Astrocyte (in vitro differentiated cells and primary cell): ENCODE measurements at regions not wholly inside any gene's neighbourhood (a gene's known extent, or its start where the extent isn't known, plus 50 kb on each side); places are given as distances from the start of the nearest gene placed in this dataset.

Source experiments
- DNase-seq: peaks from one replicate; pipeline ENCODE4 v3.0.0-alpha.2; 2010; ENCODE audit warnings: low read depth
- FAIRE-seq: peaks from 2 replicates; lab custom pipeline; 2011; peaks lifted over from hg19 to GRCh38; lab: Jason Lieb, UNC
- H2AFZ ChIP-seq: 2 replicates; pipeline ENCODE4 v1.6.0; 2012; ENCODE audit warnings: low read depth, low read length, inconsistent platforms
- H3K27ac ChIP-seq: 2 replicates; pipeline ENCODE4 v1.5.1; 2011; ENCODE audit warnings: low read depth, low read length, inconsistent platforms
- H3K27me3 ChIP-seq: 2 replicates; pipeline ENCODE4 v1.6.0; 2011; ENCODE audit warnings: low read length, inconsistent platforms; ENCODE audit not compliant: insufficient read depth
- H3K36me3 ChIP-seq: 2 replicates; pipeline ENCODE4 v1.5.1; 2011; ENCODE audit warnings: low read length, inconsistent platforms; ENCODE audit not compliant: insufficient read depth
- H3K4me1 ChIP-seq: 2 replicates; pipeline ENCODE4 v1.5.1; 2011; ENCODE audit warnings: low read length, inconsistent platforms; ENCODE audit not compliant: insufficient read depth
- H3K4me2 ChIP-seq: 2 replicates; pipeline ENCODE4 v1.6.0; 2012; ENCODE audit warnings: low read length, inconsistent platforms
- H3K4me3 ChIP-seq: 2 replicates; pipeline ENCODE4 v1.5.1; 2011; ENCODE audit warnings: low read depth, mild to moderate bottlenecking, low read length, inconsistent platforms; ENCODE audit not compliant: insufficient read depth
- H3K79me2 ChIP-seq: 2 replicates; pipeline ENCODE4 v1.6.0; 2012; ENCODE audit warnings: mild to moderate bottlenecking, low read length, inconsistent platforms; ENCODE audit not compliant: insufficient read depth
- H3K9ac ChIP-seq: 2 replicates; pipeline ENCODE4 v1.6.0; 2012; ENCODE audit warnings: mild to moderate bottlenecking, low read length, inconsistent platforms
- H3K9me3 ChIP-seq: 2 replicates; pipeline ENCODE4 v1.5.1; 2012; ENCODE audit warnings: low read depth, mild to moderate bottlenecking, low read length, inconsistent platforms; ENCODE audit not compliant: insufficient read depth
- H4K20me1 ChIP-seq: 2 replicates; pipeline ENCODE4 v1.6.0; 2012; ENCODE audit warnings: low read length, inconsistent platforms; ENCODE audit not compliant: insufficient read depth
- H3K27ac Mint-ChIP-seq: one replicate; pipeline ENCODE4 v1.8.0; 2021; ENCODE audit warnings: mild to moderate bottlenecking, mixed read lengths; ENCODE audit not compliant: unreplicated experiment
- H3K27me3 Mint-ChIP-seq: one replicate; pipeline ENCODE4 v1.8.0; 2021; ENCODE audit warnings: low read depth, mixed read lengths; ENCODE audit not compliant: unreplicated experiment
- H3K36me3 Mint-ChIP-seq: one replicate; pipeline ENCODE4 v1.8.0; 2021; ENCODE audit warnings: low read depth, mixed read lengths; ENCODE audit not compliant: unreplicated experiment
- H3K4me1 Mint-ChIP-seq: one replicate; pipeline ENCODE4 v1.8.0; 2021; ENCODE audit warnings: low read depth, mixed read lengths; ENCODE audit not compliant: unreplicated experiment
- H3K4me3 Mint-ChIP-seq: one replicate; pipeline ENCODE4 v1.8.0; 2021; ENCODE audit warnings: mild to moderate bottlenecking, moderate library complexity, mixed read lengths; ENCODE audit not compliant: unreplicated experiment
- H3K9me3 Mint-ChIP-seq: one replicate; pipeline ENCODE4 v1.8.0; 2021; ENCODE audit warnings: mild to moderate bottlenecking, mixed read lengths; ENCODE audit not compliant: unreplicated experiment
- CTCF ChIP-seq: IDR thresholded peaks from 2 replicates; pipeline ENCODE4 v1.5.1; 2011; ENCODE audit warnings: low read depth, mild to moderate bottlenecking, inconsistent platforms, low read length, moderate library complexity; ENCODE audit not compliant: insufficient read depth
- EZH2 ChIP-seq: IDR thresholded peaks from 2 replicates; pipeline ENCODE4 v1.6.1; 2012; ENCODE audit warnings: mild to moderate bottlenecking, low read length, inconsistent platforms; ENCODE audit not compliant: insufficient read depth

GRCh38 chr4:14583331-14583730, 418.9 kb upstream of the CPEB2 start:
- Mint-ChIP-seq H3K4me1 (peaks cover 2% of the 10 kb centered on the region), H3K36me3 (no peaks in the 10 kb centered on the region), H3K27me3 (no peaks in the 10 kb centered on the region), H3K27ac (no peak overlapping the region), H3K9me3 (no peaks in the 10 kb centered on the region), H3K4me3 (no peak overlapping the region)
- H3K27ac ChIP-seq = no peak overlapping the region
- H3K4me2 ChIP-seq = no peak overlapping the region
- H3K27me3 ChIP-seq = no peaks in the 10 kb centered on the region
- no peak for DNase-seq
- H3K9me3 ChIP-seq = no peaks in the 10 kb centered on the region
- H3K36me3 ChIP-seq = no peaks in the 10 kb centered on the region
- no peak overlapping the region for H2AFZ ChIP-seq
- no peaks in the 10 kb centered on the region for H3K79me2 ChIP-seq
- TF ChIP-seq EZH2 (no peak), CTCF (no peak)
- no peaks in the 10 kb centered on the region for H4K20me1 ChIP-seq
- H3K4me1 ChIP-seq = no peaks in the 10 kb centered on the region
- H3K9ac ChIP-seq = no peak overlapping the region
- H3K4me3 ChIP-seq = no peak overlapping the region
- no peak for FAIRE-seq

GRCh38 chr4:14583752-14584151, 418.5 kb upstream of the CPEB2 start:
- no peak overlapping the region for H2AFZ ChIP-seq
- Mint-ChIP-seq H3K36me3 (no peaks in the 10 kb centered on the region), H3K27me3 (no peaks in the 10 kb centered on the region), H3K27ac (no peak overlapping the region), H3K4me1 (peaks cover 2% of the 10 kb centered on the region), H3K4me3 (no peak overlapping the region), H3K9me3 (no peaks in the 10 kb centered on the region)
- no peaks in the 10 kb centered on the region for H3K4me1 ChIP-seq
- no peak for FAIRE-seq
- no peaks in the 10 kb centered on the region for H3K9me3 ChIP-seq
- no peak for DNase-seq
- no peak overlapping the region for H3K9ac ChIP-seq
- H3K36me3 ChIP-seq = no peaks in the 10 kb centered on the region
- TF ChIP-seq CTCF (no peak), EZH2 (no peak)
- H3K4me3 ChIP-seq = no peak overlapping the region
- no peaks in the 10 kb centered on the region for H3K79me2 ChIP-seq
- H3K27ac ChIP-seq = no peak overlapping the region
- no peaks in the 10 kb centered on the region for H3K27me3 ChIP-seq
- H4K20me1 ChIP-seq = no peaks in the 10 kb centered on the region
- H3K4me2 ChIP-seq = no peak overlapping the region

GRCh38 chr4:14592950-14593349, 409.3 kb upstream of the CPEB2 start:
- FAIRE-seq (no peak), DNase-seq (no peak)
- no peaks in the 10 kb centered on the region for H3K27me3 ChIP-seq
- Mint-ChIP-seq H3K36me3 (no peaks in the 10 kb centered on the region), H3K4me3 (no peak overlapping the region), H3K9me3 (no peaks in the 10 kb centered on the region), H3K27me3 (no peaks in the 10 kb centered on the region), H3K4me1 (peaks cover 4% of the 10 kb centered on the region), H3K27ac (no peak overlapping the region)
- no peaks in the 10 kb centered on the region for H3K36me3 ChIP-seq
- H3K9ac ChIP-seq = no peak overlapping the region
- no peaks in the 10 kb centered on the region for H3K79me2 ChIP-seq
- TF ChIP-seq CTCF (no peak), EZH2 (no peak)
- no peak overlapping the region for H3K27ac ChIP-seq
- no peak overlapping the region for H3K4me3 ChIP-seq
- no peaks in the 10 kb centered on the region for H3K9me3 ChIP-seq
- H4K20me1 ChIP-seq = no peaks in the 10 kb centered on the region
- no peaks in the 10 kb centered on the region for H3K4me1 ChIP-seq
- H3K4me2 ChIP-seq = no peak overlapping the region
- H2AFZ ChIP-seq = no peak overlapping the region
